OCI-LY3 (cell line): ENCODE measurements at regions not wholly inside any gene's neighbourhood (a gene's known extent, or its start where the extent isn't known, plus 50 kb on each side); places are given as distances from the start of the nearest gene placed in this dataset.

ENCODE experiments used
- H2AFZ ChIP-seq: fragments of 200-600, 300-600 bp; shearing (Covaris generic); 2 replicates; pipeline ENCODE4 v1.6.0; 2014; ENCODE audit warnings: antibody characterized with exemption, low read depth, low read length
- H3K27ac ChIP-seq: fragments of 200-600, 300-600 bp; sonication (generic); 2 replicates; pipeline ENCODE4 v1.5.1; 2014; ENCODE audit warnings: mild to moderate bottlenecking, low read length, moderate library complexity, mixed read lengths
- H3K27me3 ChIP-seq: fragments of 200-600, 300-600 bp; sonication (generic); 2 replicates; pipeline ENCODE4 v1.6.1; 2014; ENCODE audit warnings: low read depth, low read length, mixed read lengths
- H3K36me3 ChIP-seq: fragments of 200-600, 300-600 bp; sonication (generic); replicated peaks from 2 replicates; pipeline ENCODE3; 2014; ENCODE audit warnings: low read depth, low read length, mixed read lengths
- H3K4me1 ChIP-seq: fragments of 300-600, 200-600 bp; sonication (generic); 2 replicates; pipeline ENCODE4 v1.6.1; 2014; ENCODE audit warnings: low read length, mixed read lengths
- H3K4me2 ChIP-seq: fragments of 200-600, 300-600 bp; sonication (generic); 2 replicates; pipeline ENCODE4 v1.6.1; 2014; ENCODE audit warnings: low read length, mixed read lengths
- H3K4me3 ChIP-seq: fragments of 300-600, 200-600 bp; sonication (generic); 2 replicates; pipeline ENCODE4 v1.5.1; 2014; ENCODE audit warnings: antibody characterized with exemption, mild to moderate bottlenecking, low read length, moderate library complexity
- H3K79me2 ChIP-seq: fragments of 300-600, 200-600 bp; shearing (Covaris generic); 2 replicates; pipeline ENCODE4 v1.6.1; 2014; ENCODE audit warnings: mild to moderate bottlenecking, low read length, mixed read lengths
- H3K9ac ChIP-seq: fragments of 300-600, 200-600 bp; shearing (Covaris generic); 2 replicates; pipeline ENCODE4 v1.6.0; 2014; ENCODE audit warnings: mild to moderate bottlenecking, low read length, moderate library complexity
- H3K9me3 ChIP-seq: fragments of 200-600, 300-600 bp; shearing (Covaris generic); 2 replicates; pipeline ENCODE4 v1.6.1; 2014; ENCODE audit warnings: low read length, mixed read lengths; ENCODE audit not compliant: insufficient read depth
- H4K20me1 ChIP-seq: fragments of 200-600, 300-600 bp; sonication (generic); 2 replicates; pipeline ENCODE4 v1.6.1; 2016; ENCODE audit warnings: low read length, mixed read lengths; ENCODE audit not compliant: insufficient read depth
- EZH2phosphoT487 ChIP-seq: fragments of 200-600 bp; shearing (Covaris generic); IDR thresholded peaks from 2 replicates; pipeline ENCODE4 v1.6.1; 2018; ENCODE audit warnings: antibody characterized with exemption, mixed run types, low read depth
- TF ChIP-seq, protein P1 (sequence below): fragments of 200-600, 300-600 bp; sonication (generic); IDR thresholded peaks from 2 replicates; pipeline ENCODE4 v1.5.1; 2014; ENCODE audit warnings: antibody characterized with exemption, low read length, low read depth

DNA sequence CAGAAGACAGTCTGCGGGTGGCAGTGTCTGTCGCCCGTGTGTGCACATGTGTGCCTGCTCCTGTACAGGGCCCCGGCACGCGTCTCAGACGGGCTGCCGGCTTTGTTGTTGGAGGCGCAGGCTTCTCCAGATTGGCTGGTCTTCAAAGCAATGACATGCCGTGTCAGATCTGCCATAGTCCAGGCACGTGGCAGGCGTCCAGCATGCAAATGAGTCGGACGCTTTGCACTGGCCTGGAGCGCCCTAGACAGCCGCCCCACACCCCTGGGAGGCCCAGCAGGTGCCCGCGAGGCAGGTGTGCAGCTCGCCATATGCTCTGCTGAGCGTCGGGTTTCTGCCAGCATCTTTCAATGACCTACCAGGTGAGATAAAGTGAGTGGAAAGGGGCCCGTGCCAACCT is 71.5 kb downstream of the GADD45G start:
- Histone ChIP-seq H3K9me3 (no peaks in the 10 kb centered on the region), H2AFZ (no peak overlapping the region), H3K27me3 (0 out of 2 replicates have a peak, but pooled peaks cover 9% of the 10 kb centered on the region), H3K9ac (no peak overlapping the region), H3K4me3 (no peak overlapping the region), H3K36me3 (no peaks in the 10 kb centered on the region), H3K27ac (no peak overlapping the region), H3K79me2 (no peaks in the 10 kb centered on the region), H3K4me2 (no peak overlapping the region), H4K20me1 (no peaks in the 10 kb centered on the region), H3K4me1 (no peaks in the 10 kb centered on the region)
- TF ChIP-seq EZH2phosphoT487, result no peak
- TF ChIP-seq, protein P1, sequence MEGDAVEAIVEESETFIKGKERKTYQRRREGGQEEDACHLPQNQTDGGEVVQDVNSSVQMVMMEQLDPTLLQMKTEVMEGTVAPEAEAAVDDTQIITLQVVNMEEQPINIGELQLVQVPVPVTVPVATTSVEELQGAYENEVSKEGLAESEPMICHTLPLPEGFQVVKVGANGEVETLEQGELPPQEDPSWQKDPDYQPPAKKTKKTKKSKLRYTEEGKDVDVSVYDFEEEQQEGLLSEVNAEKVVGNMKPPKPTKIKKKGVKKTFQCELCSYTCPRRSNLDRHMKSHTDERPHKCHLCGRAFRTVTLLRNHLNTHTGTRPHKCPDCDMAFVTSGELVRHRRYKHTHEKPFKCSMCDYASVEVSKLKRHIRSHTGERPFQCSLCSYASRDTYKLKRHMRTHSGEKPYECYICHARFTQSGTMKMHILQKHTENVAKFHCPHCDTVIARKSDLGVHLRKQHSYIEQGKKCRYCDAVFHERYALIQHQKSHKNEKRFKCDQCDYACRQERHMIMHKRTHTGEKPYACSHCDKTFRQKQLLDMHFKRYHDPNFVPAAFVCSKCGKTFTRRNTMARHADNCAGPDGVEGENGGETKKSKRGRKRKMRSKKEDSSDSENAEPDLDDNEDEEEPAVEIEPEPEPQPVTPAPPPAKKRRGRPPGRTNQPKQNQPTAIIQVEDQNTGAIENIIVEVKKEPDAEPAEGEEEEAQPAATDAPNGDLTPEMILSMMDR, result no peak

DNA sequence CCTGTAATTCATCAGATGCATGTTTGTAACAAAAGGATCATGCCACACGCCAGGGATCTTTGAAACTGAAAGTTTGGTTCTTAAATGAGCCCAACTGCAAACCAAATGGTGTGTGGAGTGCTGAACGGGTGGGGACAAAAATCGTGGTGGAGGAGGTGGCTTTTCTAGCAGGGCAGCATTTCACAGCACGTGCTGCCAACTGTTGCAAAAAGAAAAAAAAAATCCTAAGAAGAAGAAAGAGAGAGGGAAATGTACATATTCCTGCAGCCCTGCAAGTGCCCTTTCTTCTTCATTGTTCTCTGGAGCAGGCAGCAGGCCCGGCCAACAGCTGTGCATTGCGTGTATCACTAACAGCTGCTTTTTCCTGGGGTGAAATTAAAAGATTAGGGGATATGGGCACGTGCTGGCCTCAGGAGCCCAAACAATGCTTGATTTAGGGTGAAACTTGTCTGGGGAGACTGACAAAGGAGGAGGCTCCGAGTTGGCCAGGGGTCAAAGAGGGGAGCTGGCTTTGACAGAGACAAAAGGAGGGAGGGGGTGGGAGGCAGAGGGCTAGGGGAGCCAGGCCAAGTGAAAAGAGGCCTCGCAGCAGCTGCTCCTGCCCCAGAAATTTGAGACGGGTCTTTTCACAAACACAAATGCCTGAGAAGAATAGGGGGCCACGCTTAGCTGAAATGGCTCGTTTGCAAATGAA is 73.0 kb downstream of the GADD45G start:
- H3K4me1 ChIP-seq, result no peaks in the 10 kb centered on the region

DNA sequence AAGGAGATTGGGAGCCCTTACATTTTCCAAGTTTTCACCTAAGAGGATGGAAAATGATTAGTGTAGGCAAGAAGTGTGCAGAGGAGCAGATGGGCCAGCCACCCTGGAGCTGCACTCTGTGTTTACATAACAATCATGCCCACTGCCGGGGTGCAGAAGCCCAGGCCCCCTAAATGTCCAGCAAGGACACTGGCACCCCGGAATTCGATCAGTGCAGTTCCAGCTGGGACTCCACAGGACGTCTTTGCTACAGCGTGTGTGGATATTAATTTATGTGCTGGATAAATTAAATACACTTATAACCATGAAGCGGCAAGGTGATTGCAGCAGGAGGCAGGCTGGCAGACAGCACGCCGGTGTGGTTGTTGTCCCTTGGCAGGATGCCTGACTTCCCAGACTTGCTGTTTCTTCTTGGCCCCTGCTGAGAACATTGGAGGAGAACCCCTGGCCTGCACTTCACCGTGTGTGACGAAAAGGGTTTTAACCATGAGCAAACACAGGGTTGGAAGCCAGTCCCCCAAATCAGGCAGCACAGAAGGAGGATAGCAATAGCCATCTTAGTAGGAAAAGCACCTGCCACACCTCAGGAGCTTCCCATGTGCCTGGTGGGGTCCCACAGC is 73.7 kb downstream of the GADD45G start:
- Histone ChIP-seq H3K79me2 (no peaks in the 10 kb centered on the region), H4K20me1 (no peaks in the 10 kb centered on the region), H3K27ac (no peak overlapping the region), H3K9me3 (no peaks in the 10 kb centered on the region), H3K9ac (no peak overlapping the region), H3K4me3 (no peak overlapping the region), H3K4me1 (no peaks in the 10 kb centered on the region), H3K36me3 (no peaks in the 10 kb centered on the region), H3K4me2 (no peak overlapping the region), H2AFZ (no peak overlapping the region), H3K27me3 (0 out of 2 replicates have a peak, but pooled peaks cover 9% of the 10 kb centered on the region)
- no peak for TF ChIP-seq EZH2phosphoT487
- TF ChIP-seq, protein P1, result no peak

More for the DNA sequence above, 73.0 kb downstream of the GADD45G start:
- H2AFZ ChIP-seq, result no peak overlapping the region
- H3K9me3 ChIP-seq, result no peaks in the 10 kb centered on the region
- TF ChIP-seq, protein P1, result no peak
- TF ChIP-seq EZH2phosphoT487, result no peak
- H3K4me3 ChIP-seq, result no peak overlapping the region
- H3K36me3 ChIP-seq, result no peaks in the 10 kb centered on the region
- H4K20me1 ChIP-seq, result no peaks in the 10 kb centered on the region
- no peak overlapping the region for H3K4me2 ChIP-seq
- no peaks in the 10 kb centered on the region for H3K79me2 ChIP-seq
- H3K9ac ChIP-seq, result no peak overlapping the region
- H3K27ac ChIP-seq, result no peak overlapping the region
- 0 out of 2 replicates have a peak, but pooled peaks cover 9% of the 10 kb centered on the region for H3K27me3 ChIP-seq

DNA sequence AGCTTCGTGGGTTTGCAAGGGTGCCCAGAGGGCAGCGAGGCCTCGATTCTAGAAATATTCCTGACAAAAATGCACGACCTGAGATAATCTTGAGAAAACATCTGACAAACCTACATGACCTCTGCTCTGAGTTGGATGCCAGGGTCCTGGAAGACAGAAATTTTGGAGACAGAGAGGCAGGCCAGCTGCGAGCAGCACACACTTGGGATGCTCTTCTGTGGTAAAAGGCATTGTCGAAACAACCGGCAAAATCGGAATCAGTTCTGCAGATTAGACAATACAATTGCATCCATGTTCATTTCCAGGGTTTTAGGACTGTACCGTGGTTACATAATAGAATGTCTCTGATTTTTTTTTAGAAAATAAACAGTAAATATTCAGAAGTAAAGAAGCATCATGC is 74.2 kb downstream of the GADD45G start:
- H2AFZ ChIP-seq, result no peak overlapping the region
- H3K27ac ChIP-seq, result no peak overlapping the region
- no peaks in the 10 kb centered on the region for H3K36me3 ChIP-seq
- H3K4me2 ChIP-seq, result no peak overlapping the region
- no peaks in the 10 kb centered on the region for H3K9me3 ChIP-seq
- H3K4me3 ChIP-seq, result no peak overlapping the region
- H4K20me1 ChIP-seq, result no peaks in the 10 kb centered on the region
- 0 out of 2 replicates have a peak, but pooled peaks cover 9% of the 10 kb centered on the region for H3K27me3 ChIP-seq
- no peak overlapping the region for H3K9ac ChIP-seq
- no peaks in the 10 kb centered on the region for H3K79me2 ChIP-seq
- no peak for TF ChIP-seq EZH2phosphoT487
- TF ChIP-seq, protein P1, result no peak
- no peaks in the 10 kb centered on the region for H3K4me1 ChIP-seq
